Common myeloid progenitor, CD34-positive (primary cell): ENCODE measurements at regions not wholly inside any gene's neighbourhood (a gene's known extent, or its start where the extent isn't known, plus 50 kb on each side); places are given as distances from the start of the nearest gene placed in this dataset.

Experiments
- CTCF ChIA-PET: fragments of 350-600 bp; sonication (Branson Sonifier 250); formaldehyde crosslinking; loops from one replicate; lab custom pipeline; 2021; ENCODE audit warnings: antibody characterized with exemption; lab: Charles Lee
- POLR2A ChIA-PET: fragments of 350-600 bp; sonication (Branson Sonifier 250); formaldehyde crosslinking; loops from one replicate; lab custom pipeline; 2021; ENCODE audit warnings: antibody characterized with exemption; lab: Charles Lee
- DNase-seq, 3 donors: peaks; one replicate each; pipeline versions ENCODE4 v3.0.0 to v3.0.0-alpha.2; 2013
- H3K27ac ChIP-seq, 2 experiments: 1 replicate in 1 of 2; 2 replicates in 1 of 2; pipeline ENCODE4 v1.7.0; 2013; ENCODE audit warnings: inconsistent platforms in 2 of 2, low read length in 2 of 2, mild to moderate bottlenecking in 2 of 2, low read depth in 1 of 2, moderate library complexity in 1 of 2; ENCODE audit not compliant: severe bottlenecking in 2 of 2, insufficient read depth in 1 of 2, poor library complexity in 1 of 2
- H3K27me3 ChIP-seq, 5 experiments: replicated peaks in 2 of 5; 1 replicate in 3 of 5; 2 replicates in 2 of 5; pipeline versions ENCODE4 v1.6.1 to v1.7.0; 2013; ENCODE audit warnings: low read length in 4 of 5, mild to moderate bottlenecking in 2 of 5, moderate library complexity in 2 of 5, inconsistent platforms in 1 of 5; ENCODE audit not compliant: insufficient read depth in 5 of 5, control insufficient read depth in 4 of 5
- H3K36me3 ChIP-seq, 4 experiments: 1 replicate in 2 of 4; 2 replicates in 2 of 4; pipeline versions ENCODE4 v1.6.1 to v1.7.0; 2013; ENCODE audit warnings: low read length in 3 of 4, control low read depth in 1 of 4, mild to moderate bottlenecking in 1 of 4; ENCODE audit not compliant: control insufficient read depth in 4 of 4, insufficient read depth in 4 of 4
- H3K4me1 ChIP-seq, 4 experiments: 1 replicate in 3 of 4; 2 replicates in 1 of 4; pipeline versions ENCODE4 v1.6.1 to v1.7.1; 2013; ENCODE audit warnings: low read length in 3 of 4, mild to moderate bottlenecking in 3 of 4, control low read depth in 1 of 4, inconsistent platforms in 1 of 4, moderate library complexity in 1 of 4; ENCODE audit not compliant: control insufficient read depth in 4 of 4, insufficient read depth in 4 of 4; ENCODE audit errors: control extremely low read depth in 1 of 4
- H3K4me3 ChIP-seq, 7 experiments: 1 replicate in 4 of 7; 2 replicates in 3 of 7; pipeline versions ENCODE4 v1.5.1 to v1.7.0; 2013; ENCODE audit warnings: mild to moderate bottlenecking in 7 of 7, low read length in 6 of 7, moderate library complexity in 6 of 7, inconsistent platforms in 2 of 7, low read depth in 2 of 7, control low read depth in 1 of 7; ENCODE audit not compliant: insufficient read depth in 4 of 7, control insufficient read depth in 1 of 7; ENCODE audit errors: extremely low read depth in 1 of 7
- H3K9me3 ChIP-seq, 5 experiments: 1 replicate in 4 of 5; 2 replicates in 1 of 5; pipeline versions ENCODE4 v1.6.1 to v1.7.1; 2013; ENCODE audit warnings: low read length in 4 of 5, mild to moderate bottlenecking in 2 of 5, inconsistent platforms in 1 of 5, low read depth in 1 of 5, moderate library complexity in 1 of 5; ENCODE audit not compliant: control insufficient read depth in 4 of 5, insufficient read depth in 2 of 5; ENCODE audit errors: control extremely low read depth in 1 of 5
- WGBS: methylation state at CpG from one replicate; pipeline ENCODE4 v1.1.5; 2013; ENCODE audit not compliant: insufficient coverage; 5-methylcytosine and 5-hydroxymethylcytosine counted together

DNA sequence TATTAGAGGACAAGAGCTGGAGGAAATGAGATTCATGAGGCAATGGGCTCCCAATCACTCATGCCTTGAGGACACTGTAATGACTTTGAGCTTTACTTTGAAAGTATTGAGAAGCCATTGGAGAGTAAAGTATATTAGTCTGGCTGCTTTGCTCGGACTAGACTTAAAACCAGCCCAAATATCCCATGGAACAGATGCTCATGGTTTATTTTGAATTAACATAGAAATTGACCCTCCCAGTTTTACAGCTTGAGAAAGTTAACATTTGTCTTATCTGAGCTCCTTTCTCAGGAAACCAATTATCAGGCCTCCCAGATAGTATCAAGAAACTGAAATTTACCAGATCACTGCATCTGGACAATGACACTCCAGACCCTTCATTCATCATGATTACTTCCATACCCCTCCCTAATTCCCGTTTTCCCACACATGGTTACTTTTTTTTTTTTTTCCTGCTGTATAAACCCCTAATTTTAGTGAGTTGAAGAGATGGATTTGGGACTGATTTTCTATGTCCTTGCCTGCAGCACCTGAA lies 270.8 kb upstream of the SMIM30 start:
- DNase-seq: no peak
- Histone ChIP-seq H3K4me1 (no peaks in the 10 kb centered on the region), H3K27ac (no peak overlapping the region), H3K9me3 (no peaks in the 10 kb centered on the region), H3K4me3 (no peak overlapping the region), H3K36me3 (no peaks in the 10 kb centered on the region), H3K27me3 (no peaks in the 10 kb centered on the region)
- WGBS: no CpG with 5 or more reads among the region's 2 CpGs
- ChIA-PET CTCF (no interaction called here), POLR2A (no interaction called here)

DNA sequence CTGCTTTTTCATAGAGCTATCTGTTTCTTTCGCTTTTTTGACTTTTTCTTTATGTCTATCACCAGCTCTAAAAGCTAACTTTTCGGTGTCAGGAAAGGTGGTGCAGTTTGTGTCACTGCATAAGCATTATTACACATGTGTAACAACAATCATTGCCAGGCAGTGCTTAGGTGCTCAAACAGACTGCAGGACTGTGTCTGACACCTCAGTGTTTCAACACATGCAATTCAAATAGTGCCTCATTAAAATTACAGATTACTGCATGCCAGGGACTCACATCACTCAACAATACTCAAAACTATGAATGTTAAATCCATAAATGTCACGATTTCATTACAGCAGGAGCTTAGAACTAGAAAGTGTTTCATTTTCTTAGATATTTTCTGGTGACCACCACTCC lies 265.3 kb upstream of the SMIM30 start:
- WGBS: 100% methylated on average over 1 of the region's 3 CpGs
- no peak for DNase-seq
- CTCF ChIA-PET: interaction anchor here (1.2 kb wide), 1 partner anchor 38 kb away, joined by 3 read pairs; no protein-coding TSS in a partner anchor
- no peaks in the 10 kb centered on the region for H3K27me3 ChIP-seq
- H3K4me3 ChIP-seq: no peak overlapping the region
- POLR2A ChIA-PET: no interaction called here
- no peak overlapping the region for H3K27ac ChIP-seq
- no peaks in the 10 kb centered on the region for H3K36me3 ChIP-seq
- no peaks in the 10 kb centered on the region for H3K4me1 ChIP-seq
- H3K9me3 ChIP-seq: no peaks in the 10 kb centered on the region

DNA sequence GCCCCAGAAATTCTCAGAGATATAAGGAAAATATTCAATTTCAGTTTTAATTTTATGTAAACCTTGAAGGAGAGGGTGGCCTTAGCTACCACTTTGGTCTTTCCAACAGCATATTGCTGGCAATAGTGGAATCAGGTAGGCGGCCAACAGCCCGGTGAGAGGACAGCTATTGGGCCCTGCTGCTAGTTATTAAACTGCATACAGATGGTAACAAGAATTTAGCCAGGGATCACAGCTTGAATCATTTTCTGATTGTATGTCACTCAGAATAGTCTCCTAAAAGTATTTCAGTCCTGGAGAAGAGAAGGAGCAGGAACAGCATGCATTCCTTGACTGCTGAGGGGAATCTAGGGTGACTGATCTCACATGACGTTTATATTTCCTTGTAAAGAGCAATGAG lies 261.4 kb upstream of the SMIM30 start:
- POLR2A ChIA-PET: no interaction called here

DNA sequence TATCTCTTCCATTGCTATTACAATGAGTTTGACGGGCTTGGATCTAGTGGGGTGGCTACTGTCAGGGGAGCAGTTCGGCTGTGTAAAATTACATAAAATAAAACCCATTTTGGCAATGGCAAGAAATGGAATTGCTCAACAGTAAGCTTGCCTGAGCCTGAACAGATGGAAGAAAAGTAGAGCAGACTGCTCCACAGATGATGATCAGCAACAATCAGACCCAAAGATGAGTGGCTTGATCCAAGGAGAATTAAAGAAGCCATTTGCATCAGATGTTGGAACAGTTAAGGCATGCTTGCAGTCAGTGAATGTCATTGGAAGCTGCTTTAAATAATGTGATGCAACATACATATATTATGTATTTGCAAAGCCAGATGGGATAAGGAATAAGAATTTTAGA lies 256.6 kb upstream of the SMIM30 start:
- CTCF ChIA-PET: interaction anchor here (1.2 kb wide), 1 partner anchor 705 kb away, joined by 3 read pairs; no protein-coding TSS in a partner anchor
- Histone ChIP-seq H3K27me3 (no peaks in the 10 kb centered on the region), H3K36me3 (no peaks in the 10 kb centered on the region), H3K9me3 (no peaks in the 10 kb centered on the region), H3K4me3 (no peak overlapping the region), H3K4me1 (no peaks in the 10 kb centered on the region), H3K27ac (no peak overlapping the region)
- DNase-seq: no peak
- 100% methylated on average over 1 of the region's 2 CpGs for WGBS
- POLR2A ChIA-PET: no interaction called here

More for the DNA sequence above, 261.4 kb upstream of the SMIM30 start:
- DNase-seq: no peak
- Histone ChIP-seq H3K4me1 (no peaks in the 10 kb centered on the region), H3K27ac (no peak overlapping the region), H3K9me3 (no peaks in the 10 kb centered on the region), H3K27me3 (no peaks in the 10 kb centered on the region), H3K4me3 (no peak overlapping the region), H3K36me3 (no peaks in the 10 kb centered on the region)
- CTCF ChIA-PET: no interaction called here
- WGBS: no CpG with 5 or more reads among the region's 3 CpGs

DNA sequence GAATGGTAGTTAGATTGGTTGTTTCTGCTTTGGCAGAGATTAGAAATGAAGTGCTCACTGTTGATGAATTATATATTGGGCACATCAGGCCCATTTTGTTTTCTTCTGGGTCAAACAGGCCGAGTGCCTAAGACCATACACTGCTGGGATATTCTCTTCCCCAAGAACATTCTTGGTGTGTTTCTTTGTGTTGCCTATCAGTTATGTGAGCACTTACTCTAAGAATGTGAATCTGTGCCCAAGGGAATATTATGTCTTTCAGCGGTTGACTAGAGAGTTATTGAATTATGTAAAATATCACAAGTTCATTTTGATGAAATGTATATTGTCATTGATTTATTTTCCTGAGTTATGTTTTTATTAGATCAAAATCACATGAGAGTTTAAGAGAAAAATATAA lies 255.5 kb upstream of the SMIM30 start:
- CTCF ChIA-PET: no interaction called here
- Histone ChIP-seq H3K4me1 (no peaks in the 10 kb centered on the region), H3K27me3 (no peaks in the 10 kb centered on the region), H3K9me3 (no peaks in the 10 kb centered on the region), H3K4me3 (no peak overlapping the region), H3K36me3 (no peaks in the 10 kb centered on the region), H3K27ac (no peak overlapping the region)
- DNase-seq: no peak
- POLR2A ChIA-PET: no interaction called here
- no CpG with 5 or more reads among the region's 2 CpGs for WGBS

DNA sequence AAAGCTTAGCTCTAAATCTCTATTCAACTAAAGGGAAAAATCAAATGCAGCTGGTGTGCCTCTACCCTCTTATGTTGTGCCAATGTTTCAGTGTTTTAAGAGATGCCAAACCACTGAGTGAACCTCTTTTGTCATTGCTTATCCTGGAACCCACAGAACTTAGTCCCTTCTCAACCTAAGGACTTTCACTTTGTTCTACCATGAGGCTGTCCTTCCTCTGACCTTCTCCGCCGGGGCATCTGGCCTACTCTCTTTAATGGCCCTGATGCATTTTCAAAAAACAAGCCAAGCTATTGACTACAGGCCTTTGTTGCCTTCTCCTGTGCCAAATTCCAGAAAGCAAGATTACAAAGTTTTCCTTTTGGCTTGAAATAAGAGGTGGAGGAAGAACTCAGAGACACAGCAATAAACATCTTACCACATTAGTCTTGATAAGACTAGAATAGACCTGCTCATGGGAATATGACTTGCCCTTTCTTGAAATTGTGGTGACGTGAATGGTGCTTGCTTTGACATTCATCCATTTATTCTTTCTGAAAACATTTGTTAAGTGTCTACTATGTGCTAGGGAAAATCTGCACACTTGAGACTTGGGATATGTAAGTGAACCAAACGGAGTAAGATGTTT lies 253.2 kb upstream of the SMIM30 start:
- H3K27me3 ChIP-seq: no peaks in the 10 kb centered on the region
- no peak for DNase-seq
- H3K4me1 ChIP-seq: no peaks in the 10 kb centered on the region
- CTCF ChIA-PET: no interaction called here
- no peaks in the 10 kb centered on the region for H3K36me3 ChIP-seq
- no peak overlapping the region for H3K27ac ChIP-seq
- WGBS: 71% methylated on average over 1 of the region's 4 CpGs
- POLR2A ChIA-PET: no interaction called here
- H3K4me3 ChIP-seq: no peak overlapping the region
- H3K9me3 ChIP-seq: no peaks in the 10 kb centered on the region

DNA sequence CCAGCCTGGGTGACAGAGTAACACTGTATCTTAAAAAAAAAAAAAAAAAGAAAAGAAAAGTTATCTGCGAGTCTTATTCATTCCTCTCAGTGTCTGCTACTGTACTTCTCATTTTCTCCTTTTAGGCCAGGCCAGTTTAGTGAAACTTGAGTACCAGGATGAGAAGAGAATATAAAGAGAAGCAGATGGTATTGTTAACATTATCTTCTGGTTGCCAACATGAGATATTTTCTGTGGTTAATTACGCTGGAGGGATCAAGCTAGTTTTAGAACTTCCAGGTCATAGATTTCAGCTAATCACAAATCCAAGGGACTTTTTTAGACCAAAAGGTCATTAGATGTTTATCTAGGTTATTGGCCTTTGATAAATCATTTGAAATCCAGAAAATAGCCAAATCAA lies 252.6 kb upstream of the SMIM30 start:
- Histone ChIP-seq H3K4me1 (no peaks in the 10 kb centered on the region), H3K4me3 (no peak overlapping the region), H3K27me3 (no peaks in the 10 kb centered on the region), H3K9me3 (no peaks in the 10 kb centered on the region), H3K27ac (no peak overlapping the region), H3K36me3 (no peaks in the 10 kb centered on the region)
- POLR2A ChIA-PET: no interaction called here
- 100% methylated on average over 1 of the region's 2 CpGs for WGBS
- CTCF ChIA-PET: no interaction called here
- no peak for DNase-seq
